Caki2 (cell line): ENCODE measurements at regions not wholly inside any gene's neighbourhood (a gene's known extent, or its start where the extent isn't known, plus 50 kb on each side); places are given as distances from the start of the nearest gene placed in this dataset.
"Not testable (repeated sequence)": the region's sequence is repeated elsewhere in the genome, so short reads cannot be mapped to it uniquely, and the experiment has no call there.

Experiments used
- DNase-seq: peaks from one replicate; pipeline ENCODE4 v3.0.0-alpha.2; 2015; ENCODE audit warnings: low read depth
- in situ Hi-C: cut with HindIII; loops from 2 replicates; pipeline ENCODE4 v1.10.0; 2016; ENCODE audit warnings: low sequenced_read_pairs, low pct_unique_long_range_greater_than_20kb, mixed read lengths

DNA sequence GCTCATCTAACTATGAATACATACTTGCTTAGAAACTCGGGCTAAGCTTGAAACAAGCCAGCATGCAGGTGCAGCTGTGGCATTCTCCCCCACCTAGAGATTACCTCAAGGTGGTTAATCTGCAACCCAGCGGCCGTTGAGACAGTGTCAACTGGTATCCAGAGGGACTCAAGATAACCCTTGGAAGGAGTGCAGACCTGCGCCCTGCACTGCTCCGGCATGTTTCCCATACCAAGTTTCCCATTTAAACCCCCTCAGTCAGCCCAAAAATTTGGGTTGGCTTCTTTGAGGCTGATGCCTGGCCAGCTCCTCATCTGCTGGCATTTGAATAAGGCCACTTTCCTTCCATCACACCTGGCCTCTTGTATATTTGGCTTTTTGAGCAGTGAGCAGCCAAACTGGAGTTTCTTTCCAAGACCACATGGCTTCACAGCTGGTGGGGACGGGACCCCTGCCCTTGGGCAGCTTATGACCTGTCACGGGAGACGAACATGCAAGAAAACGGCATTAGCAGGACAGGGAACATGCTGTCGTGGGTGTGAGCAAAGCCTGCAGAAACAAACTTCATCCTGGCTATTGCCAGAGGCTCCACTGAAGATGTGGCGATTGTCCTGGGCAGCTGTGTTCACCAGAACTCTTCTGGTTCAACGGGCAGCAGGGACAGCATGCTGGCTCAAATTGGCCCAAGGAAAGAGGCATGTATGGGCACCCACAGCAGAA lies 98.2 kb downstream of the PLXNA1 start:
- no peak for DNase-seq
- in situ Hi-C loops: no loop called here

DNA sequence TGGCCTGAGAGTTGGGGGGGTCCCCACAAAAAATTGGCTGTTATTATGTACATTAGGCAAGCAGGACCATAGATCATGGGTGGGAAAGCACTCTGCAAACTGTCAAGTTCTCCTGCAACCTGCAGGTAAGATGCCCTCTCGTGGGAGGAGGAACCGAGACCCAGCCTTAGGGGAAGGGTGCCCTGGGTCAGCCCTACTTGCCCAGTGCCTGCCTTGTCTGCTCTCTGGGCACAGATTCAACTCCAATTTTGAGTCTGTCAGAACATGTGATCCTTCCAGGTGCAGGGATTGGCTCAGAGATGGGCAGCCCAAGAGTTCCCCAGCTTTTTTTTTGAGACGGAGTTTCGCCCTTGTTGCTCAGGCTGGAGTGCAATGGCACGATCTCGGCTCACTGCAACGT lies 99.2 kb downstream of the PLXNA1 start:
- in situ Hi-C loops: no loop called here

DNA sequence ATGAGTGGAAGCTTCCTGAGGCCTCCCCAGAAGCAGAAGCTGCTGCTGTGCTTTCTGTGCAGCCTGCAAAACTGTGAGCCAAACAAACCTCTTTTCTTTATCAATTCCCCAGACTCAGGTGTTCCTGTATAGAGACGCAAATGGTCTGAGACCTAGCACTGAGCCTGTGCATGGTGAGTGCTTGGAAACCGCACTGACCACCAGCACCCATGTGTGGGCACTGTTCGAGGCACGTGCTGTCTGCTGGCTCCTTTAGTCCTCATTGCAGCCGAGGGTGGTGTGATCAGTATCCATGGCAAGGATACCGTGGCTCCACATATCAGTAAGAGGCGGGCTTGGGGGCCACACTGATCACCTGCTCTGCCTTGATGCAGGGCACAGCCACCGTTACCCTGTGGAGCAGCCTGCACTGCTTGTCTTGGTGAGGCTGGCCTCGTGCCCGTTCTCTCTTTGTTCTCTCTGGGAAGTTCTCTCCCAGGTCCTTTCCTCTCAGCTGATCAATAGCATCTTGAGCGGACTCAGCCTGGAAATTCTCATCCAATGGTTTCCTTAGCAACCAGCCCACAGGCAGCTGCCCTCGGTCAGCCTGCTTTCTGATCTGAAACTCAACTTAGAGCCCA lies 101.0 kb downstream of the PLXNA1 start:
- DNase-seq: no peak
- in situ Hi-C loops: no loop called here

More for the DNA sequence above, 99.2 kb downstream of the PLXNA1 start:
- no peak for DNase-seq

DNA sequence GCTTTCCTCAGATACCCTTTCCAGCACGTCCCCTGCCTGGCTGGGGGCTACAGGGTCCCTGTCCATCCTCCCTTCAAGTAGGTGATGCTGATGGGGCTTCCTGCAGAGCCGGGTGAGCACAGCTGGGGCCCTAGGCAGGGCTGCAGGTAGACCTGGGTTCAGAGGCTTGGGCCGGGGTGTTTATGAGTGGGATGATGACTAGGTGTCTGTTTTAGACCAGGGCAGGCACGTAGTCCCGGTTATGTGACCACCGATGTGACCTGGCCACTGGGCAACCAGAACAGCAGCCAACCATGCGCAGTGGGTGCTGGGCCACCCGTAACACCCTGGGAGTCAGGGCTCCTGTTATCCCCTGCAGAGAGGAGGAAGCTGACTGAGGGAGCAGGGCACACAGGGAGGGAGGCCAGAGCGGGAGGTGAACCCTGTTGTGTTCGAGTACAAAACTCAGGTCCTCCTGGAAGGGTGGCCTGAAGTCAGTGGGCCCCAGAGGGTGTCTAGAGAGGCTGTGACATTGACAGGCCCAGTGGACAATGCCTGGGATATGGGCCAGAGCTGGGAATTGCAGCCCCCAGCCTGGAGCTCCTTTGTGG lies 101.6 kb downstream of the PLXNA1 start:
- no peak for DNase-seq
- in situ Hi-C loops: no loop called here

DNA sequence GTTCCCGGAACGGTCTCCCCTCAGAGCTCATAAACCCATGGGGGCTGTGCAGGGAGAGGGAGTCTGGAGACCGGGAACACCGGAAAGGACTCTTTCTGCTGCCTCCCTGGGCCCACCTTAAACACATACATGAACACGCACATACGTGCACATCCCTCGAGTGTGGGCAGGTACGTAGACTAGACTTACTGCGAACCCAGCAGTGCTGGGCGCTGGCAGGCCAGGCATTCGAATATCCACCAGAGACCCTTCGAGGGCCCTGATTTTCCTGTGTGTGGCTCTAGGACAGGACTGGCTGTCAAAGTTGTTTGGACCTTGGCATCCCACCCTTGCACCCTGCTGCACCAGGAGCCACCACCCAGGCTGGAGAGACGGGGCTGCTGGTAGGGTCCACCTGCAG lies 102.7 kb downstream of the PLXNA1 start:
- in situ Hi-C loops: no loop called here
- no peak for DNase-seq

DNA sequence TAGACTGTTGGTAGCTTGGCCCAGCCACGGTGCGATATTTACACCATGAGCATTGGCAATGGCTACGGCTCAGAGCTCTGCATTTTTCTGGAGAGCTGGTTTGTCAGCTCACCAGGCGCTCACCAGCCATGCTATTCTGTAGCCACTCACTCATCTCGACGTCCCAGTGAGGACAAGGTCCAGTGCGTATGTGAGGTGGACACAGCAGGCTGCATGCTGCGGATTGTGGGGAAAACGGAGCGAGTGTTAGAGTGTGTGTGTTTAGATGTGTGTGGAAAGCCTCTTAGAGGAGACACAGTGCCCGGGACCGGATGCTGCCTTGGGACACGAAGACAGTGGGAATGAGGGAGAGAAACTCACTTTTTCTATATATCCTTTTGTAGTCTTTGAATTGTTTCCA lies 103.7 kb downstream of the PLXNA1 start:
- in situ Hi-C loops, DNase-seq: not testable (repeated sequence)

DNA sequence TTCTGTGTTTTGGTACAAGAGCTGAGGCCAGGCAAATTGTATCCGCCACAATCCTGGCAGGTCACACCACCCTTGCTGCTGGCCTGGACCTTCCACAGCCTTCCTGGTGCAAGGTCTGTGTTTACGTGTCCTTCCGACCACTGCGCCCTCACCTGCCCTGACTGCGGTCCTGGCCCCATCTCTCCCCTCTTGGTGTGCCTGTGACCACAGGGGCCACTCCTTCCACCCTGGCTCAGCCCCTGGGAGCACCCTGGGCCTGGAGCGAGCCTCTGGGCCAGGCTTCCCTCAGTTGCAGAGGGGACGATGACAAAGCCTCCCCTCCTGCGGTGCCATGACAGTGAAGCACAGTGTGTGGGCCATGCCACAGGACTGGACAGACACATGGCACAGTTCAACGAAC lies 104.5 kb downstream of the PLXNA1 start:
- no peak for DNase-seq

DNA sequence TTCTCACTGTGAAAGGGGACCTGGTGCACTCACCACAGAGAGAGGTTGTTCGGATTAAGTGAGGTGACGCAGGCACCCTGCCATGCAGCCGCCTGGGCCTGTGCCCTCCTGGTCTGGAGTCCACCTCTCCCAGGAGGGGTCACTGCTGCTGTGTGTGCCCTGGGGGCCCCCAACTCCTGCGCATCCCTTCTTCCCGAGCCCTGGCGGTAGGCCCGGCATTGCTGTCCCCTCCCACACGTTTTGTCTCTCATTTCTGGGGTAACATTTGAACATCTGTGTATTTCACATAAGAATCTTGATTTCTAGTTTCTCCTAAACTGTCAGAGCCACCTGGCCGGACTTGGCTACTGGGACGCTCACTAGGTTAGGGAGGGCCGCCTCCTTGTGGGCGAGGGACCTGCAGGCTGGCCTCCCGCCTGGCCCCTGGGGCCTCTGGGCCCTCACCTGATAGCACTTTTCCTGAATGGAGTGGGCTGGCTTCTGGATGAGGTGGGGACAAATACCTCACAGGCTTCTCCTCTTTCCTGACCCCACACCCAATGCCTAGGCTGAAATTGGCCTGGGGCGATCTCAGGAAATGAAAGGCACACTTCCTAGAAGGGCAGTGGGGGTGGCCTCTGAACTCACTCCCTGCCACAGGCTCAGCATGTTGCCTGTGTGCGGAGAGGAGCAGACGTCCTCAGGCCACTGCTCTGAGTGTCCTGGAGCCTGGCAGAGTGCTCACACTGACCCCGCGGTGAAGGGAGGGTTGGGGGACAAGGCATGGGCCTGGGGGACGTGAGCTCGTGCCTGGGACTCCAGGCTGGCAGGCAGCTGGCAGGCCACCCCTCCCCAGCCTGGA lies 104.2 kb upstream of the PRR23E start:
- DNase-seq: no peak
- in situ Hi-C loops: no loop called here

More for the DNA sequence above, 104.5 kb downstream of the PLXNA1 start:
- in situ Hi-C loops: no loop called here

DNA sequence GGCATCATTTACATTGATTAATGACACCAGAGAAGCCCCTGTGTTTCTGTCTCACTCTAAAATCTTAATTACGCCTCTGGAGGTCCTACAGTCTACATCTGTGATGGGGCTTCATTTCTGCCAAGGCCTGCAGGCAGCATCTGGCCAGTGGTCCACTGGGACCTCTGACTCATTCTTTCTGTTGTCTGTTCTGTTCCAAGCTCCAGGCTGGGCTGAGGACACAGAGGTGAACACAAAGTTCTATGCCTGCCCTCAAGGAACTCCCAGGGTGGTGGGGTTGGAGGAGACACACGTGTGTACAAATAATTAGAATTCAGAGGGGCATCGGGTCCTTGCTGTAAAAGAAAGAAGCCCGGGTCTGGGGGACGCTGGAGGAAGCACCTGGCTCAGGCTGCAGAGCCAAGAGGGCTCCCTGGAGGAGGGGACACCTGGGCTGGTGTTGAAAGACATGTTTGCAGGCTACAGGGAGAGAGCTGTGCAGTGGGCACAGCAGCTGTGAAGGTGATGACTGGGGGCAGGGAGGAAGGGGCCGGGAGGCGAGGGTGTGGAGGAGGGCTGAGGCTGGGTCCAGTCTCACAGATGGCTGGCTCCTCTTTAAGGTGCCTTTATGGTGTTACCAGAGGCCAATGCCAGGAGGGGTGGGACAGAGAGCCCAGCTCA lies 103.3 kb upstream of the PRR23E start:
- no peak for DNase-seq
- in situ Hi-C loops: no loop called here

DNA sequence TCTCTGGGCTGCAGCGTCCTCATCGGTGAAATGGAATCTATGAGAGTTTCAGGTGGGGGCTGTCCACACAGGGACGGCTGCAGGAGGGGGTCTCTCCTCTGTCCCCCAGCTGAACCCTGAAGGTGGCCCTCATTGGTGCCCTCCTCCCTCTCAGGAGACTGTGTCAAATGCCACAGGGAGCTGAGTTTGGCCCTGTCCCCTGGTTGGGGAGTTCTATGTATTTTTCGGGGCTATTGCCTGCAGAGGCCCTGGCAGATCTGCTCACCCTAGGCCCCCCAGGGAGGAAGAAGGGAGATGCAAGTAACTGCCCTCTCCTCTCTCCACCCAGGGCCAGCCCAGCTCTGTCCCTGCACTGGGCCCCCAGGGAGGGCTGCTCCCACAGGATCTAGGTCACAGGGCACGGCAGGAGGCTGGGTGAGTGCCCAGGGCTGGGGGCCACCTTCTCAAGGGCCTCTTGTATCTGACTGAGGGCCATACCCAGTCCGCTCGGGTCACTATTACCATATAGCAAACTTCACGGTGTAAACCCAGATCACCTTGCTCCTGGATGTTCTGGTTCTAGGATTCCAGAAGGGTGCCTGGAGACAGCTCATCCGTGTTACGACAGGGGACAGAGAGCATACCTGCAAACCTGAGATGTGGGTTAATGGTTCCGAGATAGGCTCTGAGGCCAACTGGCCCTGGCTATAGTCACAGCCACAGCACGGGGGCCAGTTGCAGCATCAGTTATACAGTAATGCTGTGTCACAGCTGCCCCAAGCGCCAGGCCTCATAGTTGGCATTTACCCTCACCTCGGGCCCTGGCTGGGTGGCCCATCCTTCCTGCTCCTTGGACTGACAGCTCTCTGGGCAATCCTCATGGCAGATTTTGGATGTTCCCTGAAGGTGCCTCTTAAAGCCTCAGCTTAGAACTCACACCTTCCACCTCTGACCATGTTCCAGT lies 102.4 kb upstream of the PRR23E start:
- no peak for DNase-seq
- in situ Hi-C loops: no loop called here

DNA sequence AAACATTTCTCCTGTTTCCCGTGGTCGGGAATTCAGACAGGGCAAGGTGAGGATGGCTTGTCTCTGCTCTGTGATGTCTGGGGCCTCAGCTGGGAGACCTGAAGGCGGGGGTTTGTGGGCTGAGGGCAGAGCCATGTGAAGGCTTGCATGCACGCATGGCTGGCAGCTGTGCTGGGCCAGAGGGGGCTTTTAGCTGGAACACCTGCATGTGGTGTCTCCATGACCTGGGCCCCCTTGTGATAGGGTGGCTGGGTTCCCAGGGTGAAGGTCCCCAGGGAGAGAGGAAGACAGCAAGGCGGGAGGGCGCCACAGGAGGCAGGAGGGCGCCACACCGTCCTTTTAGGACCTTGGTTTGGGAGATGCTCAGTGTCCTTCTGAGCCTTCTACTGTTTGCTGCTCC lies 101.6 kb upstream of the PRR23E start:
- no peak for DNase-seq
- in situ Hi-C loops: no loop called here

DNA sequence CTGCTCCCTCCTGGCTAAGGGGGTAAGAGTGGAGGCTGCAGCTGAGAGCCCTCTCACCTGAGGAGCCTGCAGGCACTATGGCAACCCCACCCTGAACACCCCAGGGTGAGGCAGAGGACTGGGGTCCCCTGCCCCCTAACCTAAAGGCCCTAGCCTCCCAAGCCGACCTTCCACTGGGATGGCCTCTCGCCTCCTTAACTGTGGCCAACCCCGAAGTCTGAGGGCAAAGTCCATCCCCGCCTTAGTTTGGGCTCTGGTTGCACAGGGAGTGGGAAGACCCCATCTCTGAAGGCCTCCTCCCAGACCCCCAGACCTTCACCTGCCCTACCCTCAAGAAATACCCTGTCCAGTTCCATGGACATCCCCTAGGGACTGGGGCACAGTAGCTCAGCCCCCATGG lies 100.6 kb upstream of the PRR23E start:
- no peak for DNase-seq
- in situ Hi-C loops: no loop called here

DNA sequence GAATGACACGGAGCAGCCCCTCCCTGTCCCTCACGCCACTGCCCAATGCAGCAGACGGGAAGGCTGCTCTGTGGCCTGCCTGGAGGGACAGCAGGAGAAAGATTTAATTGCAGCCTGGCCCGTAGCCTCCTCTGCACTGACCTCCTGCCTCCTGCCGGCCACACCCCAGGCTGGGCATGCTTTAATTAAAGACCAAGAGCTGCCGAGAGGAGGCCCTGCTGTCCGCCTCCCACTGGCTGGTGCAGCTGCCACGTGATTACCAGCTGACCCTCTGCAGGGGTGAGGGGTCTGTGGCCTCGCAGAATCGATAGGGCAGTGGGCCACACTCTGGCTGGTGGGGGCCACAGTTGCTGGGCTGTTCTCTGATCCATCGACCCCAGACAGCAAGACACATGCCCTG lies 100.2 kb upstream of the PRR23E start:
- no peak for DNase-seq
- in situ Hi-C loops: no loop called here

DNA sequence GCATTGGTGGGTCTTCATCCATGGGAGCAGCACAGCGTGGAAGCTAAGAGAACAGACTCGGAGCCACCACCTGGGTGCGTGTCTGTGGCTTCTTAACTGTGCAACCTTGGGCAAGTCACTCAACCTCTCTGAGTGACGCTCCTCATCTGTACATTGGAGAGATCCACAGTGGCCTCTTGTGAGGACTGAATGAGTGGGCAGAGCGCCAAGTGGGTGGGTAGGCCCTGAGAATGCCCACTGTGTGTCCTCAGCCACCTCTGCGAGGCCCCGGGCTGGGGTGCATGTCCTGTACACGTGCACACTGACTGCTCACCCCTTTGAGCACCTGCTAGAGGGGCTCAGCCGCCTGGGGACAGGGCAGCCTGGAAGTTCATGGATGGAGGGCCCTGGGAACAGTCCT lies 99.6 kb upstream of the PRR23E start:
- no peak for DNase-seq
- in situ Hi-C loops: no loop called here

DNA sequence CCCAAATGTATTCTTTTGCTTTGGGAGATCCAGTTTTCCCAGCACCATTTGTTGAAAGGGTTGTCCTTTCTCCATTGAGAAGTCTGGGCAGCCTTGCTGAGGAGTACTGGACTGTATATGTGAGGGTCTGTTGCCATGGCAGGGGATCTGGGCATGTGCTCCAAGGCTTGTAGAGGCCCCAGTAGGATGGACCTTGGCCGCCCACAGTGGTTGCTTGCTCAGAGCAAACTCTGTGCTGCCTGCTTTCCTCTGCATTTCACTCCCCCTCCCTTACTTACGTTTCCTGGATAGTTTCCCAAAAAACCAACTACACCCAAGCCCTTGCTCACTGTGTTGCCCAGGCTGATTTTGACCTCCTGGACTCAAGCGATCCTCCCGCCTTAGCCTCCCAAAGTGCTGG lies 97.2 kb upstream of the PRR23E start:
- DNase-seq: no peak
- in situ Hi-C loops: no loop called here

DNA sequence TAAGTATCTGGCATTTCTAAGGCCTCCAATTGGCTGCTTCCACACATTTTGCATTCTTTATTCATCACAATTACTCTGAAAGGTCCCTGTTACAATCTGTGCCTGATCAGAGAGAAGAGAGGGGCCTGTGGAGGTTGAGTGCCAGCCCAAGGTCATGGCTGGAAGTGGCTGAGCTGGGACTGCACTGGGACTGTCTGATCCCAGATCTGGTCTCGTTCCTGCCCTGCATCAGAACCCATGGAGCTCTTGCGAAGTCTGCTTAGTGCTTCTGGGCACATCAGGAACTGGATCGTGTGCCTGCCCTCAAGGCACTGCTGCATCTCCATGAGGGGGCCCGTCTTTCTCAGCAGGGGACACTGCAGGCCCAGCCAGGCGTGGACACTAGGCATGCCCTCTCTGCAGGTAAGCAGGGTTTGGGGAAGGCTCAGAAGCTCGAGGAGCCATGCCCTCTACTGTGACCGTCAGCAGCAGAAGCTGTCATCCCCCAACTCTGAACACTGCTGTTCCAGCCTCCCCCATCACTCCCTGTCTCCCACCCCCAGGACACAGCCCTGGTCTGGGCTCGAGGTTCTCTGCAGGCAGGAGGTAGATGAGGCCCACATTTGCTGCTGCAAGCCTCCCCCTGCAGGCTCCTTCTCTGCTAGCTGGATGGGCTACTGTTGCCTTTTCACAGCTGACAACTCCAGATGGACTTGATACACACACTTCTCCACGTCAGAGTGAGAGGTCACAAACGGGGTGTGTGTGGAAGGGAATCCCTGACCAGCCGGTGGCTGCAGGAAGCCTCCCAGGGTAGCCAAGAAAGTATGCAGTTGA lies 96.5 kb upstream of the PRR23E start:
- no peak for DNase-seq
- in situ Hi-C loops: no loop called here

DNA sequence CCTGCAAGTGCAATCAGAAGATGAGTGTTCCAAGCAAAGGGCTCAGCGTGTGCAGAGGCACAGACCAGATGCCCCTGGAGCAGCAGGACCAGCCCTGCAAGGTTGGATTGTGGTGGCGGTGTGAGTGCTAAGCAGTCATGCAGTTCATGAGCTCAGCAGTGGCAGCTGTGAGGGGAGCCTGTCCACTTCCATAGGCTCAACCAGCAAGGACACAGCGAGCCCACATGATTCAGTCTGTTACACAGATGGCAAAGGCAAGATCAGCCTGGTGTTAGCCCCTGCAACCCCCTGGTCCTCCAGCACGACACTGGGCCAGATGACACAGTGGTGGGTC lies 95.9 kb upstream of the PRR23E start:
- in situ Hi-C loops: no loop called here

More for the DNA sequence above, 95.9 kb upstream of the PRR23E start:
- DNase-seq: no peak
